SK-N-SH treated with all-trans-retinoic acid at 6 μM for 48 hours (cell line): ENCODE measurements at regions not wholly inside any gene's neighbourhood (a gene's known extent, or its start where the extent isn't known, plus 50 kb on each side); places are given as distances from the start of the nearest gene placed in this dataset.

Source experiments
- ARNTL ChIP-seq: fragments of 450-650 bp; formaldehyde crosslinking; IDR thresholded peaks from 2 replicates; pipeline ENCODE4 v1.5.0; 2020; ENCODE audit warnings: low read depth, mild to moderate bottlenecking, moderate library complexity, borderline replicate concordance
- CSDC2 ChIP-seq: fragments of 250-450 bp; sonication (Bioruptor Pico); IDR thresholded peaks from 2 replicates; pipeline ENCODE4 v1.5.0; 2020; ENCODE audit warnings: mild to moderate bottlenecking, moderate library complexity
- CSRNP3 ChIP-seq: fragments of 250-450 bp; sonication (Bioruptor Pico); IDR thresholded peaks from 2 replicates; pipeline ENCODE4 v1.5.1; 2021; ENCODE audit warnings: mild to moderate bottlenecking, moderate library complexity
- PATZ1 ChIP-seq: fragments of 250-450 bp; sonication (Bioruptor Pico); IDR thresholded peaks from 2 replicates; pipeline ENCODE4 v1.8.0; 2020; ENCODE audit warnings: mild to moderate bottlenecking, moderate library complexity, borderline replicate concordance
- POU6F1 ChIP-seq: fragments of 250-450 bp; sonication (Bioruptor Pico); IDR thresholded peaks from 2 replicates; pipeline ENCODE4 v1.8.0; 2021; ENCODE audit warnings: low read depth, mild to moderate bottlenecking, moderate library complexity, borderline replicate concordance
- PPARA ChIP-seq: fragments of 250-450 bp; sonication (Bioruptor Pico); IDR thresholded peaks from 2 replicates; pipeline ENCODE4 v1.5.0; 2020; ENCODE audit warnings: mild to moderate bottlenecking, borderline replicate concordance
- RARB ChIP-seq: fragments of 250-450 bp; sonication (Bioruptor Pico); IDR thresholded peaks from 2 replicates; pipeline ENCODE4 v1.8.0; 2021; ENCODE audit warnings: mild to moderate bottlenecking, moderate library complexity
- SNAI2 ChIP-seq: fragments of 250-450 bp; sonication (Bioruptor Pico); IDR thresholded peaks from 2 replicates; pipeline ENCODE4 v1.5.0; 2020; ENCODE audit warnings: mild to moderate bottlenecking, moderate library complexity
- TCF4 ChIP-seq: fragments of 250-450 bp; sonication (Bioruptor Pico); IDR thresholded peaks from 2 replicates; pipeline ENCODE4 v1.8.0; 2021; ENCODE audit warnings: mild to moderate bottlenecking, moderate library complexity, borderline replicate concordance
- ZC3H10 ChIP-seq: fragments of 250-450 bp; sonication (Bioruptor Pico); IDR thresholded peaks from 2 replicates; pipeline ENCODE4 v1.5.1; 2021; ENCODE audit warnings: mild to moderate bottlenecking, moderate library complexity
- ZFP3 ChIP-seq: fragments of 250-450 bp; sonication (Bioruptor Pico); IDR thresholded peaks from 2 replicates; pipeline ENCODE4 v1.5.0; 2020; ENCODE audit warnings: mild to moderate bottlenecking, moderate library complexity
- ZFP30 ChIP-seq: fragments of 450-650 bp; formaldehyde crosslinking; IDR thresholded peaks from 2 replicates; pipeline ENCODE4 v1.5.0; 2022; ENCODE audit warnings: mild to moderate bottlenecking, moderate library complexity
- ZNF70 ChIP-seq: fragments of 450-650 bp; formaldehyde crosslinking; IDR thresholded peaks from 2 replicates; pipeline ENCODE4 v1.5.0; 2020; ENCODE audit warnings: mild to moderate bottlenecking, moderate library complexity
- ZNF8 ChIP-seq: fragments of 450-650 bp; formaldehyde crosslinking; IDR thresholded peaks from 2 replicates; pipeline ENCODE4 v1.5.0; 2020; ENCODE audit warnings: mild to moderate bottlenecking, moderate library complexity

GRCh38 chr14:34161351-34162082 lies 210.6 kb upstream of the EGLN3 start:
- TF ChIP-seq RARB (CRISPR knock-in tag) (no peak), ZC3H10 (CRISPR knock-in tag) (no peak), CSRNP3 (CRISPR knock-in tag) (no peak), PATZ1 (no peak), ZNF70 (no peak), ARNTL (CRISPR knock-in tag) (no peak), PPARA (CRISPR knock-in tag) (no peak), POU6F1 (CRISPR knock-in tag) (no peak), ZFP3 (CRISPR knock-in tag) (no peak), ZFP30 (CRISPR knock-in tag) (no peak), CSDC2 (CRISPR knock-in tag) (no peak), ZNF8 (CRISPR knock-in tag) (no peak), TCF4 (CRISPR knock-in tag) (no peak), SNAI2 (CRISPR knock-in tag) (no peak)
